Fibroblast of peridontal ligament (primary cell): ENCODE measurements at regions not wholly inside any gene's neighbourhood (a gene's known extent, or its start where the extent isn't known, plus 50 kb on each side); places are given as distances from the start of the nearest gene placed in this dataset.

Experiments used
- DNase-seq: peaks from one replicate; pipeline ENCODE4 v3.0.0-alpha.2; 2010; ENCODE audit errors: extremely low read depth

GRCh38 chrY:12559007-12559406 is 142.0 kb upstream of the USP9Y start:
- DNase-seq = no peak

DNA sequence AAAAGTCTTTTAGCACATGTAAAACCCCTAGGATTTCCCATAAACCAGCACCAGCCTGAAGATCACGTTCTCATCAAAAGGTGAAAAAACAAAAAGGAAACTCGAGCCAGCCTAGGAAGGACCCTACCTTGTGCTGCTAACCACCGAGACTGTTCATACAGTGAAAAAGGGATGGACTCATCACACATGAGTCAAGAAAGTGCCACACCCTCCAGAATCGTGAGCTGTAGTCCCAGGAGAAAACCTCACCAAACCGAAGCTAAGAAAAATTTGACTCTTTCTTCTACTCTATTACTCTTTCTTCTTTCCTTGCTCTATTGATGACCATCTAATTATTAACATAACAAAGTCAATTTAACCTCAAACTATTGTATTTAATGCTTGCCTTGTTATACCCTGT is 124.8 kb upstream of the USP9Y start:
- peak; percentile 30 for DNase-seq

- no peak for DNase-seq
These were observed 107.4 kb upstream of the USP9Y start for GRCh38 chrY:12593532-12594216.

GRCh38 chrY:12598783-12599182 is 102.2 kb upstream of the USP9Y start:
- no peak for DNase-seq

GRCh38 chrY:12605426-12605825 is 95.6 kb upstream of the USP9Y start:
- no peak for DNase-seq

- no peak for DNase-seq
These were observed 90.2 kb upstream of the USP9Y start for GRCh38 chrY:12610861-12611260.

DNA sequence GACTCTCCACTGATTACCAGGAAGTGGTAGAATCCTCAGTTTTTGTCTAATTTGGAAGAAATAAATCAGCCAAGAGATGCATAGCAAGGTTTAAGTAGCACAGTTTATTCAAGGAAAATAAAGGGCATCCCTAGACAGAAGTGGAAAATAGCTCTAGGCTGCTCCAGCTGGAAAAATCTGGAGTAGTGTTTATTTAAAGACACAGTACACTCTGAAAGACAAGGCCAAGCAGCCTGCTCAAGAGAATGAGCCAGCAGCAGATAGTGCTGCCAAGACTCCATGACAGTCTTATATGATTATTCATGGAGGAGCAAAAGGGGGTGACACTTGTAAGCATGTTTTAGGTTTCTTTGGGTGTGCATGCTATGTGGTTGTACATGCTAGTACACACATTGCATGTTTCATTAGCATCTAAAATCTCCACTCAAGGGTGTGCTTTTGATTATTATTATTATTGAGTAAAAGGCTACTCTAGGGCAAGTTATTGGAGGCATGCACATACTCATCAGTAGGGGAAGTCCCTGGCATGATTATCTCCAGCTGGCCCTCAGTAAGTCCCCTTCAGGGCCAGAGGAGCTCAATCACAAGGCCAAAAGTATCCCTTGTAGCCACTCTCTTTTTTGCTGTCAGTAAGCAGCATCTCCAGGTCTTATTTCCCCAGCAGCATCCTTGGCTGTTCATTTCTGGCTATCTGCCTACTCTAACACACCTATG is 85.1 kb upstream of the USP9Y start:
- peak; percentile 70 for DNase-seq

DNA sequence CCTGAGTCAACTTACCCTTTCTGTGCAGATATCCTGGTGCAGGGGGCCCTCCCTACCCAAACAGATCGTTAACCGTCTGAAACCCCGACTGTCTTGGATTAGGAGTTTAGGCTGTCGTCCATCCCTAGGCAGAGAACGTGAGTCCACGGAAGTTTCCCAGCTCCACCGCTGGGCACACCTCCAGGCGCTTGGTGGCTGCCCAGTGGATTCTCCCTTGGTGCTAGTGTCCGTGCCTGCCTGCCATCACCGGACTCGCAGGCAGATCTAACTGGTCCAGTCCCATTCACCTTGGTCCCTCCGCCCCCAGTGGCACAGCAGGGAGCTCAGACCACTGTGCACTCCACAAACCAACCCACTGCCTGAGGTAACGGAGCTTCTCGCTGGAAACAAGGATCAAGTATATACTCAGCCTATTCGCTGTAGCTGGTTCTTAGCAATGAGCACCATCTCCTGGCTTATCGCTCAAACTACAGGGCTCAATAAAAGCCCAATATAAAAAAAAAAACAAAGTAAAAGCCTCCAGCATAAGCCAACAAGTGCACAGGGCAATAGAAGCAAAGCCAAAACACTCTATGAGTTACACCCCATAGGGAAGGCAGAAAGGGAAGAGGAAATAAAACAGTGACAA is 79.5 kb upstream of the USP9Y start:
- DNase-seq = peak; percentile 72

DNA sequence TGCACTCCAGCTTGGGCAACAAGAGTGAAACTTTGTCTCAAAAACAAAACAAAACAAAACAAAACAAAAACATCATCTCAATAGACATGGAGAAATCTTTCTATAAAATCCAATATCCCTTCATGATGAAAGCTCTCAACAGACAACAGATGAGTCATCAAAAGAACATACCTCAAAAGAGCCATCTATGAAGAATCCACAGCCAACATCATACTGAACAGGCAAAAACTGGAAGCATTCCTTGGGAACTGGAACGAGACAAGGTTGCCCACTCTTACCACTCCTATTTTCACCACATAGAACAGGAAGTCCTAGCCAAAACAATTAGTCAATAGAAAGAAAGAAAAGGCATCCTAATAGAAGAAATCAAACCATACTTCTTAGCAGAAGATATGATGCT is 77.8 kb upstream of the USP9Y start:
- peak; percentile 11 for DNase-seq

DNA sequence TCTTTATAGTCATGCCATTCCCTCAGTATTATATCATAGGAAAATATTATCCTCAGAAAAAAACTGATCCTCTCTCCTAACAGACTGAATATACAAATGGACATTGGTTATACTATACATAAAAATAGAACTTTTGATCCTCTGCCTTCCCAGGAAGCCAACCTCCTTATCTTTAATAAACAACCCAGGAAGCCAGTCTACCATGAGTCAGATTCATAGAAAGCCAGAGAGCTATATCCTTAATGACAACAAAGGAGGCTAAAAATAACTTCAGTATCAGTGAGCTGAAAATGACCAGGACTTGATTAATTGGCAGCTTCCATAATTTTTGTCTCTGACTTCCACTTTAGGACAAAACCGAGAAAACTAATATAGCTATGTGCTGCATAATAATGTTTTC is 58.0 kb upstream of the USP9Y start:
- peak; percentile 27 for DNase-seq

GRCh38 chrY:12643693-12644348 is 57.2 kb upstream of the USP9Y start:
- DNase-seq = peak; percentile 33

GRCh38 chrY:12651095-12651494 is 49.9 kb upstream of the USP9Y start:
- DNase-seq = no peak
